ENCODE measurements at regions not wholly inside any gene's neighbourhood (a gene's known extent, or its start where the extent isn't known, plus 50 kb on each side); places are given as distances from the start of the nearest gene placed in this dataset.

GRCh38 chr19:30742406-30742938, 370.3 kb downstream of the ZNF536 start:
- TF ChIP-seq CHD4 (IDR thresholded peaks at IDR 0.05; ENCODE audit: borderline replicate concordance) (no peak), JUN (IDR thresholded peaks at IDR 0.05) (no peak)
